Uterus (tissue), 3 donors: ENCODE measurements at regions not wholly inside any gene's neighbourhood (a gene's known extent, or its start where the extent isn't known, plus 50 kb on each side); places are given as distances from the start of the nearest gene placed in this dataset. TPM values are rescaled to one million over a fixed set of nuclear protein-coding genes. Genes with fewer than 3 reads are reported as not detected.

Experiments
- DNase-seq, 2 donors: peaks; one replicate each; pipeline ENCODE4 v3.0.0-alpha.2; 2019 to 2020
- H3K27ac ChIP-seq, 2 donors: fragments of 200-600 bp; sonication (generic); 1 replicate in 1 of 2; 2 replicates in 1 of 2; pipeline ENCODE4 v1.5.1; 2016 to 2018
- H3K27me3 ChIP-seq, 2 donors: fragments of 200-600 bp; sonication (generic); one replicate each; pipeline ENCODE4 v1.5.1; 2018 to 2019; ENCODE audit warnings: control low read depth in 1 of 2
- H3K36me3 ChIP-seq, 2 donors: fragments of 200-600 bp; sonication (generic); one replicate each; pipeline ENCODE4 v1.5.1; 2019; ENCODE audit warnings: control low read depth in 1 of 2
- H3K4me1 ChIP-seq, 2 donors: fragments of 200-600 bp; sonication (generic); one replicate each; pipeline ENCODE4 v1.5.1; 2018 to 2019; ENCODE audit warnings: control low read depth in 1 of 2
- H3K4me3 ChIP-seq, 2 donors: fragments of 200-600 bp; sonication (generic); 1 replicate in 1 of 2; 2 replicates in 1 of 2; pipeline ENCODE4 v1.5.1; 2018 to 2019; ENCODE audit warnings: mild to moderate bottlenecking in 1 of 2
- H3K9me3 ChIP-seq, 2 donors: fragments of 200-600 bp; sonication (generic); one replicate each; pipeline ENCODE4 v1.5.1; 2019; ENCODE audit warnings: control low read depth in 1 of 2
- POLR2A ChIP-seq, 2 donors: fragments of 450-650 bp; IDR thresholded peaks; one replicate each; pipeline ENCODE4 v1.6.1; 2016; ENCODE audit warnings: antibody characterized with exemption in 2 of 2, mild to moderate bottlenecking in 1 of 2, moderate library complexity in 1 of 2
- intact Hi-C: fragments of 100-400 bp; cut with DNase I; formaldehyde crosslinking; loops from one replicate; pipeline ENCODE4 v1.15.1; 2023; ENCODE audit warnings: low total_unique reads
- small RNA-seq: library from RNA; depleted of rRNA; stranded (forward); fragments of <200 nt; gene quantifications from one replicate; pipeline ENCODE3, GENCODE V24; 2016
- TF ChIP-seq, protein P1 (sequence below), 4 experiments: fragments of 200-600 bp in 2 of 4; fragments of 450-650 bp in 2 of 4; sonication (generic) in 2 of 4; IDR thresholded peaks; one replicate each; pipeline ENCODE4 v1.5.1; 2016 to 2019; ENCODE audit warnings: antibody characterized with exemption in 4 of 4, mild to moderate bottlenecking in 2 of 4, moderate library complexity in 1 of 4
- donor health status: DM: yes; HTN: yes; CAD: no.

DNA sequence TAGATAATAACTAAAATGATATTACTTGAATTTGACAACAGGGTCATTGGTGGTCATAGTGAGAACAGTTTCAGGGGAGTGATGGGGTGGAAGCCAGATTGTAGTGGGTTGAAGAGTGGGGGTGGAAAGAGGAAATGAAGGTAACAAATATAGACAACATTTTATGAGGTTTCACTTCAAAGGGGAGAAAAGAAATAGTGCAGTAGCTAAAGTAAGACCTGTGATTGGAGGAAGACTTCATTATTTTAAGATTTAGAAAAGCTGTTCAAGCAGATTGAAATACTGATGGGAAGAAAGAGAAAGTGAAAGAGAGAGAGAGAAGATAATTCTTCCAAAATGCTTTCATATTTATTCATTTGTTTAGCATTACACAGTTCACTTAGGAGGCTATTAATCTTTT is 52.0 kb upstream of the KCNA3 start:
- Histone ChIP-seq H3K9me3 (no peaks in the 10 kb centered on the region), H3K27me3 (no peaks in the 10 kb centered on the region), H3K4me3 (no peak overlapping the region), H3K4me1 (no peaks in the 10 kb centered on the region), H3K36me3 (no peaks in the 10 kb centered on the region), H3K27ac (no peak overlapping the region)
- TF ChIP-seq, protein P1, sequence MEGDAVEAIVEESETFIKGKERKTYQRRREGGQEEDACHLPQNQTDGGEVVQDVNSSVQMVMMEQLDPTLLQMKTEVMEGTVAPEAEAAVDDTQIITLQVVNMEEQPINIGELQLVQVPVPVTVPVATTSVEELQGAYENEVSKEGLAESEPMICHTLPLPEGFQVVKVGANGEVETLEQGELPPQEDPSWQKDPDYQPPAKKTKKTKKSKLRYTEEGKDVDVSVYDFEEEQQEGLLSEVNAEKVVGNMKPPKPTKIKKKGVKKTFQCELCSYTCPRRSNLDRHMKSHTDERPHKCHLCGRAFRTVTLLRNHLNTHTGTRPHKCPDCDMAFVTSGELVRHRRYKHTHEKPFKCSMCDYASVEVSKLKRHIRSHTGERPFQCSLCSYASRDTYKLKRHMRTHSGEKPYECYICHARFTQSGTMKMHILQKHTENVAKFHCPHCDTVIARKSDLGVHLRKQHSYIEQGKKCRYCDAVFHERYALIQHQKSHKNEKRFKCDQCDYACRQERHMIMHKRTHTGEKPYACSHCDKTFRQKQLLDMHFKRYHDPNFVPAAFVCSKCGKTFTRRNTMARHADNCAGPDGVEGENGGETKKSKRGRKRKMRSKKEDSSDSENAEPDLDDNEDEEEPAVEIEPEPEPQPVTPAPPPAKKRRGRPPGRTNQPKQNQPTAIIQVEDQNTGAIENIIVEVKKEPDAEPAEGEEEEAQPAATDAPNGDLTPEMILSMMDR (IDR thresholded peaks at IDR 0.05), result no peak
- no peak for TF ChIP-seq POLR2A (IDR thresholded peaks at IDR 0.05)
- DNase-seq, result no peak
- intact Hi-C loops, result no loop called here

Small RNA genes lying in the stretch of these regions (small RNA-seq; reads per million reads assigned to genes)
- not detected for gene RF00019
